GM21528 (cell line): ENCODE measurements at regions not wholly inside any gene's neighbourhood (a gene's known extent, or its start where the extent isn't known, plus 50 kb on each side); places are given as distances from the start of the nearest gene placed in this dataset.
"Not testable (repeated sequence)": the region's sequence is repeated elsewhere in the genome, so short reads cannot be mapped to it uniquely, and the experiment has no call there.

ENCODE experiments used
- ATAC-seq: cut with Tn5 transposase; IDR thresholded peaks from one replicate; pipeline ENCODE4 v1.9.1; 2021; ENCODE audit warnings: mild to moderate bottlenecking, moderate library complexity; ENCODE audit not compliant: unreplicated experiment, low FRiP score

DNA sequence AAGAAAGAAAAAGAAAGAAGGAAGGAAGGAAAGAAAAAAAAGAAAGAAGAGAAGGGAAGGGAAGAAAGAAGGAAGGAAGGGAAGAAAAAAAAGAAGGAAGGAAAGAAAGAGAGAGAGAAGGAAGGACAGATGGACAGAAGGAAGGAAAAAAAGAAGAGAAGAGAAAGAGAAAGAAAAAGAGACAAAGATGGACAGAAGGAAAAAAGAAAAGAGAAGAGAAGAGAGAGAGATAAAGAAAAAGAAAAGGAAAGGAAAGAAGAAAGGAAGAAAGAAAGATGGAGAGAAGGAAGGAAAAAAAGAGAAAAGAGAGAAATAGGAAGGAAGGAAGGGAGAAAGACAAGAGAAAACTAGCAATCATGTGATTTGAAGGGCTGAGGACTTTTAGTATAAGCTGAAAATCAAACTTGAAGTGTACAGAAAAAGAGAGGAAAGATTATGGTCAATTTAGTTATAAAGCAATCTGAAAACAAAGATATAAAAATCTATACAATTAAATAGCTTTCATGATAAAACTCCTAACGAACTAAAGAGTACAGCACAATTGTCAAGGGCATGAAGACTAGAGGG is 115.3 kb downstream of the LTN1 start:
- no peak for ATAC-seq

DNA sequence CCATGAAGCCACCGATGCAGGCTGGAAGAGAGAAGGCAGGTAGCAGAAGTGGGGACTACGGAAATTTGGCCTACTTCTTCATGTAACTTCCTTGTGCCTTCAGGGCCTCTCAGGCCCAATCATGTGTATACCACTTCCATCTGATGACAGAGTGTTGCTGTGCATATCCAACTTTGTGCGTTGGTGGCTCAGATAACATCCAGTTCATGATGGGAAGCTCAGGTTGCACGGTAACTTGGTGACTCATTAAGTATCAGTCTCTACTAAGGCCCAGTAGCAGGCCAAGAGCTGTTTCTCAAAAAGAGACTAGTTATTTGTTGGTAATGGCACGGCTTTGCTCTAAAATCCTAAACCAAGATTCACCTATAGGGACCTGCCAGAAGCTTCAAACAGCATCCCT is 117.6 kb downstream of the LTN1 start:
- no peak for ATAC-seq

DNA sequence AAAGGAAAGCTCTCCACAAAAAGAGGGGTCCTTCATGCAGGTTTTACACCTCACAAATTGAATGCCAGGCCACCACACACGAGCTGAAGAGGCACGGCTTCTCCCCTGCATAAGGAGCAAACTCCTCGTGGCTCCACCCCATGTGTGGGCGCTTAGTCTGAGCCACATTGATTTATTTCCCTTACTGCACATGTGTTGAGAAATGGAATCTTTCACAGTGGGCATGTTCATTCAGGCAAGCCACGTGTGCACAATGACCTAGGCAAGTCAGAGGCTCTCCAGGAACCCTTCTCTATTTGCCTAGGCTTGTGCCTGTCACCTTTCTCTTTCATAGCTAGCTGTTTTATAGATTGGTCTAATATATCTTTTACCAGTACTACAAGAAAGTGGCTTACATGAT is 120.5 kb downstream of the LTN1 start:
- ATAC-seq, result no peak

DNA sequence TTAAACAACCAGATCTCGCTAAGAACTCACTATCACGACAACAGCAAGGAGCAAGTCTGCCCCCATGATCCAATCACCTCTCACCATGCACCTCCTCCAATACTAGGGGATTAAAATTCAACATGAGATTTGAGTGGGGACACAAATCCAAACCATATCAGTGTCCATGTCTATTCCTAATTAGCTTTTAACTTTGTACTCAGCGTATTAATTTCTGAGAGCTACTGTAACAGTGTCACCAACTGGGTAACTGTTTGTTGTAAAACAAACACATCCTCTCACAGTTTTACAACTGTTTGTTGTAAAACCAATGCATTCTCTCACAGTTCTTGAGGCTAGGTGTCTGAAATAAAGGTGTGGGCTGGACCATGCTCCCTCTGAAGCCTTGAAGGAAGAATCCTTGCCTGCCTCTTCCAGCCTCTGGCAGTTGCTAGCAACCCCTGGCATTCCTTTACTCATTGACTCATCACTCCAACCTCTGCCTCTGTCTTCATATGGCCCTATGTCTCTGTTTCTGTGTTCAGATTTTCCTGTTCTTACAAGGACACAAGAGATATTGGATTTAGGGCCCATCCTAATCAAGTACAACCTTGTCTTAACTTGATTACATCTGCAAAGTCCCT is 121.2 kb downstream of the LTN1 start:
- no peak for ATAC-seq

DNA sequence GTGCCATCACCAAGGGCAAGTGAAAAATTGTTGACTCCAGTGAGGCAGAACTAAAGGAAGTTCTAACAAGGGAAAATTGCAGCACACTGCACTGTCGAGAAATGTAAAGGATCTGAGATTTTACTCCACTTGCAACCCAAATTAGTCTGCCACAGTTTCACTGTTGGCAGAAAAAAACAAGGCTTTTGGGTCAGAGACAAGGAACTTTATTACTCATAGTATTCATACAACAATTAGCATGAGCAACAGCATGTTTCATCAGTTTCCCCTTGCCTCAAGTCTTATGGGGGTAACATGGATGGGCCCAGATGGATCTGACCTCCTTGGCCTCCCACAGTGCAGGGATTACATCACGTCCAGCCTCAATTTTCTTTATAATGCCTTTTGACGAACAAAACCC is 125.3 kb downstream of the LTN1 start:
- ATAC-seq, result no peak

DNA sequence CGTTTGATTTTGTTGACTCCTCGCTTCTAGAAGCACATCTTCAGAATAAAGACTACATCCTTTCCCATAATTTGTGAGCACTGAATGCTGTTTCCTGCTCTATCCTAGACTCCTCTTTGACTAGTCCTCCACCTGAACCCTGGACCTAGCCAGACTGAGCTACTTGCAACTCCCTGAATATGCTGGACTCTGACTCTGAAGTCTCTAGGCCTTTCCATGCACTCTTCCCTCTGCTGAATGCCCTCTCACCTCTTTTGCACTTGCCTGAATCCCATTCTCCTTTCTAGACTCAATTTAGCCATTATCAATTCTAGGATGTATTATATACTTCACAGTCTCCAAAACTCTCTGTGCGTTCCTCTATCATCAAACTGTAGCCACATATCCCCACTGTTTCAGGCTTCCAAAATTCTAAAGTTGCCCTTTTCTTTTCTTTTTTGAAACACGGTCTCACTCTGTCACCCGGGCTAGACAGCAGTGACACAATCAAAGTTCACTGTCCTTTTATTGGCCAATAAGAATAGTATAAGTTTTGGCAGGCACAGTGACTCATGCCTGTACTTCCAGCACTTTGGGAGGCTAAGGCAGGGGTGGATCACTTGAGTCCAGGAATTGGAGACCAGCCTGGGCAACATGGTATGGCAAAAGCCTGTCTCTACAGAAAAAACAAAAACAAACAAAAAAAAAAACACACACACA is 127.0 kb downstream of the LTN1 start:
- no peak for ATAC-seq

DNA sequence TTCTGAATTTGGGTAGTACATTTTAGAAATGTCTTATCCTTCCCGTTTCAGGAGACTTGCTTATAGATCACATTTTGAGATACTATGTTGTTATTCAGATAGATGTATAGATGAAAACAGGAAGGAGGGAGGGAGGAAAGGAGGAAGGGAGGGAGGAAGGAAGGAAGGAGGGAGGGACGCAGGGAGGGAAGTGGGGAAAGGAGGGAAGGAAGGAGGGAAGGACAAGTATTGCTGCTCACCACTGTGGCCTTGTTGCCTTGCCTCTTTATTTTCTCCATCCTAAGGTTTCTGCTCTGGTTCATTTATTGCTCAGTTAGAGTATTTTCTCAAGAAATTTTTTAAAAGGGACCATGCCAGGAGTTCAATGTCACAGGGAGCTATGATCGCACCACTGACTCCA is 134.3 kb downstream of the LTN1 start:
- ATAC-seq, result no peak

DNA sequence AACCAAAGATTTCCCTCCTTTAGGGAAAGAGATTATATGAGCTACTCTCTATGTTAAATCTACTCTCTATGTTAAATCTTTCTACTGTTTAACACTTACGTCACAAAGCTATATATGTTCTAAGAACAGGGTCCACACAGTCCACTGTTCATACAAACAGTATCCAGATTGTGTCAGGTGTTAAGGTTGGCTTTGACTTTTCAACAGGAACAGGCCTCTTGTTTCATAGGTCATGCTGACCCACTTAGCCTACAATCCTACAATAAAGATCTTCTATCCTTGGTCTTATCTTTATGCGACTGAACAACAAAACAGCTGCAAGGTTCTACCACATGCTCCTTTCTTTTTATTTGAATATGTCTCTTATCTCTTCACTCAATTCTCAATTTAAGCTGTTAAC is 134.9 kb downstream of the LTN1 start:
- no peak for ATAC-seq

DNA sequence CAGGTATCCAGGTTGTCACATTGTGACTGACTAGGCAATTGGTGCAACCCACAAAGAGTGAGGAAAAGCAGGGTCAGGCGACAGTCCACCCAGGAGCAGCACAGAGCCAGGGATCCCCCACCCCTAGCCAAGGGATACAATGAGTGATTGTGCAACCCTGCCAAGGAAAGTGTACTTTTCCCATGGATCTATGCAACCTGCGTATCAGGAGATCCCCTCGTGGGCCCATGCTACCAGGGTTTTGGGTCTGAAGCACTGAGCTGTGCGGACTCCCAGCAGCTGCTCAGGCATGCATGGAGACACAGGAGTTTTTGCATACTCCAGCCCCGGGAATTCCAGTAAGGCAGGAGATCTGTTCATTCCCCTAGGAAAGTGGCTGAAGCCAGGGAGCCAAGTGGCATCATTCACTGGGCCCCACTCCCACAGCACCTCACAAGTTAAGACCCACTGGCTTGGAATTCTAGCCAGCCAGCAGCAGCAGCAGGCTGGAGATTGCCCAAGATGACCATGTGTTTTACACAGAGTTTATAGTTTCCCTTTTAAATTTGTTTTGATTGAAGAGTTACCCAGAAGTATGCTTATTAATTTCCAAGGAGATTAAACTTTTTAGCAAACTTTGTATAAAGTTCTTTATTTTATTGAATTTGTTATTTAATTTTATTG is 136.0 kb downstream of the LTN1 start:
- ATAC-seq, result no peak

DNA sequence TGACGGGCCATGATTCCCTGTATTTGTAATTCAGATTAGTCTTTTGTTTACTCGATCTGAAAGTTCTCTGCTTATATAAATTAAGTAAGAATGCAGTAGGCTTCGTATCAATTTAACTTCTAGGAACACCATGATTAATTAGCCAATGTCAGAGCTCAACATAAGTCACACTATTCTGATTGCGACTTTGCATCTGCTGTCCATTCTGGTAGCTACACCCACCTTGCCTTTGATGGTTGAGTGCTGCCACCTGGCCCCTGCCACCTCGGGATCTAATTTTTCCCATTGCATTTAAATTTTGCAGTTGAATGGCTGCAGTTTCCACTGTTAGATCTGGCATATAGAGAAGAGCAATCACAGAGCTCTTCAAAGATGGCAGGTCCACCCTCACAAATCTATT is 140.0 kb downstream of the LTN1 start:
- ATAC-seq, result no peak

DNA sequence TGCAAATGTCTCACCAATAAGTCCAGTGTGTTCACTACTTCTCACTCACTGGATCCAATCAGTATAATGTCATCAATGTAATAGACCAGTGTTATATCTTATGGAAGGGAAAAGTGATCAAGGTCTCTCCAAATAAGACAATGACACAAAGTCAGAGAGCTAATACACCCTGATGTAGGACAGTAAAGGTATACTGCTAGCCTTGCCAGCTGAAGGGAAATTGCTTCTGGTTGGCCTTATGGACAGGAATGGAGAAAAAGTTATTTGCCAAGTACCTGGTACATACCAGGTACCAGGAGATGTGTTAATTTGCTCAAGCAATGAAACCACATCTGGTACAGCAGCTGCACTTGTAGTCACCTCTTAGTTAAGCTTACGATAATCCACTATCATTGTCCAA is 141.0 kb downstream of the LTN1 start:
- no peak for ATAC-seq

DNA sequence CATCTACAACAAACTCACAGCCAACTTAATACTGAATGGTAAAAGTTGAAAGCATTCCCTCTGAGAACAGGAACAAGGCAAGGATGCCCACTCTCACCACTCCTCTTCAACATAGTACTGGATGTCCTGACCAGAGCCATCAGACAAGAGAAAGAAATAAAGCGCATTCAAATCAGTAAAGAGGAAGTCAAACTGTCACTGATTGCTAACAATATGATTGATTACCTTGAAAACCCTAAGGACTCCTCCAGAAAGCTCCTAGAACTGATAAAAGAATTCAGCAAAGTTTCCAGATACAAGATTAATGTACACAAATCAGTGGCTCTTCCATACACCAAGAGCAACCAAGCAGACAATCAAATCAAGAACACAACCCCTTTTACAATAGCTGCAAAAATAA is 153.4 kb downstream of the LTN1 start:
- ATAC-seq, result not testable (repeated sequence)

DNA sequence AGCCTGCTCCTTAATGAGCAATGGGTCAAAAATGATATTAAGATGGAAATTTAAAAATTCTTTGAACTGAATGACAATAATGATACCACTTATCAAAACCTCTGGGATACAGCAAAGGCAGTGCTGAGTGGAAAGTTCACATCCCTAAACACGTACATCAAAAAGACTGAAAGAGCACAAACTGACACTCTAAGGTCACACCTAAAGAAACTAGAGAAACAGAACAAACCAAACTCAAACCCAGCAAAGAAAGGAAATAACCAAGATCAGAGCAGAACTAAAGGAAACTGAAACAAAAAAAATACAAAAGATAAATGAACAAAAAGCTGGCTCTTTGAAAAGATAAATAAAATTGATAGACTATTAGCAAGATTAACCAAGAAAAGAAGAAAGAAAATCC is 155.3 kb downstream of the LTN1 start:
- ATAC-seq, result not testable (repeated sequence)

DNA sequence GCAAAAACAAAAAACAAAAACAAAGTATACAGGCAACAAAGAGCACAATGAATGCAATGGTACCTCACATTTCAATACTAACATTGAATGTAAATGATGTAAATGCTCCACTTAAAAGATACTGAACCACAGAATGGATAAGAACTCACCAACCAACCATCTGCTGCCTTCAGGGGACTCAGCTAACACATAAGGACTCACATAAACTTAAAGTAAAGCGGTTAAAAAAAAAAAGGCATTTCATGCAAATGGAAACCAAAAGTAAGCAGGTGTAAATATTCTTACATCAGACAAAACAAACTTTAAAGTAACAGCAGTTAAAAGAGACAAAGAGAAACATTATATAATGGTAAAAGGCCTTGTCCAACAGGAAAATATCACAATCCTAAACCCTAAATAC is 156.1 kb downstream of the LTN1 start:
- not testable (repeated sequence) for ATAC-seq

DNA sequence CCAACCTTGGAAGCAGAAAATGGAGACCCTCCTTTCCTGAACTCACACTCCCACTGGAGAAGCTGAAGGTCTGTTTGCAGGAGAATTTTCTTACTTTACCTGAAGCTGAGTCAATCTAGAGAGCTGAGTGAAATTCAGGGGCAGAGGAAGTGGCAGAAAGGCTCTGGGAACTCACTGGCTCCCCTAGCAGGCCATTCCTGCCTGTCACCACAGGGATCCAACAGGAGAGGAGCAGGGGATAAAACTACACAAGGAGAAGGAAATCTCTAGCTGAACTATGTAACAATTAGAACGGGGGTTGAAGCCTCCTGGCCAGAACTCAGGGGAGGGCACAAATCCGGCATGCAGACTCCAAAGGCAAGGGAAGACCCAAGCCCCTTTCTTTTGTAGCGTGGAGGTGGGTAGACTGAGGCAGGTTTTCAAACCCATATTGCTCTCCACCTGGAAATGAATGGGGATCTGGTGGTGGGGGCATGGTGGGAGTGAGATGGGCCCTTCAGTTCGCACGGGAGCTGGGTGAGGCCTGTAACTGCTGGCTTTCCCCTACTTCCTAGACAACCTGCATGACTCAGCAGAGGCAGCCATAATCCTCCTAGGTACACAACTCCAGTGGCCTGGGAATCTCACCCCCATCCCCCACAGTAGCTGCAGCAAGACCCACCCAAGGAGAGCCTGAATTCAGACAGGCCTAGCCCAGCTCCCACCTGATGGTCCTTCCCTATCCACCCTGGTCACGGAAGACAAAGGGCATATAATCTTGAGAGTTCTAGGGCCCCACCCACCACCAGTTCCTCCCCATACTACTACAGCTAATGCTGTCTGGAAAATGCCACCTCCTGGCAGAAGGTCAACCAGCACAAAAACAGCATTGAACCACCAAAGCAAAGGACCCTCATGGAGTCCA is 158.1 kb downstream of the LTN1 start:
- ATAC-seq, result no peak

DNA sequence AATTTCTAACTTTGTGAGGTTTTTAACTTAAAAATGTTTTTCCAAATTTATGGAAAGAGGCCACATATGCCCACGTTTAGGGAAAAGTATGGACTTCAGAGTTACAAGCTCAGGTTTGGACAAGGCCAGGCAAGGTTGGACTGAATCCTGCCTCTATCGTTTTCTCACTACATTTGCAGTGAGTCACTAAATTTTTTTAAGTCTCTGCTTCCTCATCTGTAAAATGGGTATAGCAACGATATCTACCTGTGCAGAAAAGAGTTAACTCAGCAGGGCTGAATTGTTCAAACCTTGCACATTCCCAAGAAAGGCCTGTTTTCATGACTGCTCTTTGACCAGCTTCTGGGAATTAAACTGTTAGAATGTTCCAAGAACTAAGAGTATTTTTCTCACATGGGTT is 159.1 kb downstream of the LTN1 start:
- no peak for ATAC-seq

DNA sequence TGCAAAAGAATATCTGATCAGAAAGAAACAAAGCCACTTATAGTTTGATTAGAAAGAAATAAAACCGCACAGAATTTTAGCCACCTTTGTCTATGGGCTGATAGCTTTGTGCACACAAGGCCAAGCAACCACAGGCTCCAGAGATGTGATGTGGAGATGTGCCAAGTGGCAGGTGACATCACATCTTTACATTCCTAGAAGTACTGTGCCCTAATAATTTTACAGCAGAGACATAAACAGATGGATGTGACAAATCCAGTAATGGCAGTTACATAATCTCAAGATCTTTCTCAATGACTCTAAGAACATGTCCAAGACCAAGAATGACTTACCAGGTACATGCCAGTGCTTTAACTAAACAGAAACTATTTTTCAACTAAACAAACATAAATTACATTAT is 159.5 kb downstream of the LTN1 start:
- ATAC-seq, result no peak

DNA sequence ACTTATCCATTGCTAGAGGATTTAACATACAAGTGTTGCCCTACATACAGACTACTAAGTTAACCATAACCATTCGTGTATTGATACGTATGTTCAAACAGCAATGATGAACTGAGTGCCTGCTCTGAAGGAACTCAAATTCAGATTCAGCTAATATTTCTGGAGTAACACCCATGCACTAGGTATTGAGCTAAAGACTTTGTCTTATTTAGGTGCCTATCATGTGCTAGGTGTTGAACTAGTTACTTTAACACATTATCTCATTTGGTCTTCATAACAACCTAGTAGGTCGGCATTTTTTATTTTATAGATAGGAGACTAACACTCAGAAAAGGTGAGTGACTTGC is 160.0 kb downstream of the LTN1 start:
- ATAC-seq, result no peak

DNA sequence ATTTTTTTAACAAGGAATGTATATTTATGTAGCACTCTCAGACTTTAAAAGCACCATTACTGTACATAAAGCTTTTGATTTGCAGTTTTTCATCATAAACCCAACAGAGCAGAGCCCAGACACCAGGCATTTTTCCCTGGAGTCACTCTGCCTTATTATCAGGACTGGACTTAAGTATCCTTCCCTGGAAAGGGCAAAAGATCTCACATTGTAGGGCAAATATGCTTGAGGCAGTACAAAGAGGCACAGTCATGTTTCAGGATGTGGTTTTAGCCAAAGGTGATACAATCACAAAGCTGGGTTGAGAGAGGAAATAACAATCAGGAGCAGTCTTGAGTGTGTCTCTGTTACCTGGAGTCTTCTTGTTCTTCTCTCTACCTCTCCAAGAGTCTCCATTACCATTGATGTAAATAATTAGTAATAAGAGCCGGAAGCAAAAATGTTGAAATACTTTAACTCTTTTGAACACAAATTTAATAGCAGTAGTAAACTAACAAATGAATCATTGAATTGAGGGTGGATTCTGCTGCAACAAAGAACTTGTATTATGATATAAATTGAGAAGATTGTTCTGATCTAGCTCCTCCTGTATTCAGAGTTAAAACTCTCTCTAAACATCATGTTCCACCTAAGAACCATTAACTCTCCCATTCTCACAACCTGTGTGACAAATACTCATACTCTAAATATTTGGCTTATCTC is 160.5 kb downstream of the LTN1 start:
- no peak for ATAC-seq

DNA sequence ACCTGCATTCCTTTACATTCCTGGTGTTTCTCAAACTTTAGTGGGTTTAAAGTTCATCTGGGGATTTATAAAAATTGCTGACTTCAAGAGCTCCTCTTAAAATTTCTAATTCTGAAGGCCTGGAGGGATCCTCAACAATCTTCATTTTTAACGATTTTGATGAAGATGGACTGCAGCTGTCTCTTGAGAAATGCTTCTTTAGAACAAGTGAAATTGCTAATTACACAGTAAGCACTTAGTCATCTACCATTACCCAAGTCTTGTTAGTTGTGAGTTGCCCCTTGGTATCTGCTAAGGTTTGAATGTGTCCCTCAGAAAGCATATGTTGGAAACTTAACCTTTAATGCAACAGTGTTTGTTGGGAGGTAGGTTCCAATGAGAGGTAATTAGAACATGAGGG is 163.7 kb downstream of the LTN1 start:
- ATAC-seq, result no peak
